KMS-11 (cell line): ENCODE measurements at regions not wholly inside any gene's neighbourhood (a gene's known extent, or its start where the extent isn't known, plus 50 kb on each side); places are given as distances from the start of the nearest gene placed in this dataset.

ENCODE experiments used
- H2AFZ ChIP-seq: fragments of 200-600 bp; sonication (generic); 2 replicates; pipeline ENCODE4 v1.6.1; 2016; ENCODE audit warnings: antibody characterized with exemption, mixed run types, low read depth
- H3K27ac ChIP-seq: fragments of 200-600 bp; sonication (generic); 2 replicates; pipeline ENCODE4 v1.6.1; 2016; ENCODE audit warnings: mild to moderate bottlenecking, mixed run types
- H3K27me3 ChIP-seq: fragments of 200-600 bp; sonication (generic); 2 replicates; pipeline ENCODE4 v1.6.1; 2017; ENCODE audit warnings: mild to moderate bottlenecking, low read depth, mixed run types, moderate library complexity; ENCODE audit not compliant: insufficient read depth
- H3K36me3 ChIP-seq: fragments of 200-600 bp; sonication (generic); 2 replicates; pipeline ENCODE4 v1.6.1; 2017; ENCODE audit warnings: mild to moderate bottlenecking, mixed run types; ENCODE audit not compliant: insufficient read depth
- H3K4me1 ChIP-seq: fragments of 200-600 bp; sonication (generic); 2 replicates; pipeline ENCODE4 v1.6.1; 2016; ENCODE audit warnings: mild to moderate bottlenecking, low read depth, mixed run types; ENCODE audit not compliant: poor library complexity, severe bottlenecking
- H3K4me2 ChIP-seq: fragments of 200-600 bp; sonication (generic); 2 replicates; pipeline ENCODE4 v1.7.0; 2016; ENCODE audit warnings: mild to moderate bottlenecking, mixed run types
- H3K4me3 ChIP-seq: fragments of 200-600 bp; sonication (generic); IDR thresholded peaks from 2 replicates; pipeline ENCODE4 v1.6.1; 2017; ENCODE audit warnings: low read depth, low read length, mixed read lengths; ENCODE audit not compliant: insufficient read depth
- H3K79me2 ChIP-seq: fragments of 200-600 bp; sonication (generic); 2 replicates; pipeline ENCODE4 v1.6.1; 2016; ENCODE audit warnings: low read depth, mixed run types; ENCODE audit not compliant: insufficient read depth
- H3K9ac ChIP-seq: fragments of 200-600 bp; sonication (generic); 2 replicates; pipeline ENCODE4 v1.6.1; 2016; ENCODE audit warnings: mild to moderate bottlenecking, mixed run types
- H4K20me1 ChIP-seq: fragments of 200-600 bp; sonication (generic); 2 replicates; pipeline ENCODE4 v1.6.1; 2016; ENCODE audit warnings: mild to moderate bottlenecking, mixed run types; ENCODE audit not compliant: insufficient read depth
- CTCF ChIP-seq: fragments of 200-600 bp; sonication (generic); conservative IDR thresholded peaks from 2 replicates; pipeline ENCODE4 v1.6.1; 2017; ENCODE audit warnings: low read depth, mild to moderate bottlenecking, antibody characterized with exemption, low read length, moderate library complexity, mixed read lengths

DNA sequence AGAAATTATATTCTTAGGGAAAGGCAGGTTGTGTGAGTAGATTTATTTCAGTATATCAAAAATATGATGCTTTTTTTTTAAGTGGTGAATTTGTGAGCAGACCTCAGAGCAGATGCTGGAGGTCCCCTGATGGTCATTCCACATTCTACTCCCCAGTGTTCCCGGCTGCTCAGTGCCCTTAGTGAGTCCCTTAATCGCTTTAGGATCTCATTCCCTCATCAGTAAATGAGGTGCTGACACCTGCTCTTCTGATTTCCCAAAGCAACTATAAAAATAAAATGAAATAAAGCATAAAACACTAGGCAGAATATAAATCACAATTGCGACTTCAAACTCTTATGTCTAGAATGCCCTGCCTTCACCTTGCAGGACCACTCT, 216.2 kb upstream of the TNP1 start:
- H3K36me3 ChIP-seq, result no peaks in the 10 kb centered on the region

DNA sequence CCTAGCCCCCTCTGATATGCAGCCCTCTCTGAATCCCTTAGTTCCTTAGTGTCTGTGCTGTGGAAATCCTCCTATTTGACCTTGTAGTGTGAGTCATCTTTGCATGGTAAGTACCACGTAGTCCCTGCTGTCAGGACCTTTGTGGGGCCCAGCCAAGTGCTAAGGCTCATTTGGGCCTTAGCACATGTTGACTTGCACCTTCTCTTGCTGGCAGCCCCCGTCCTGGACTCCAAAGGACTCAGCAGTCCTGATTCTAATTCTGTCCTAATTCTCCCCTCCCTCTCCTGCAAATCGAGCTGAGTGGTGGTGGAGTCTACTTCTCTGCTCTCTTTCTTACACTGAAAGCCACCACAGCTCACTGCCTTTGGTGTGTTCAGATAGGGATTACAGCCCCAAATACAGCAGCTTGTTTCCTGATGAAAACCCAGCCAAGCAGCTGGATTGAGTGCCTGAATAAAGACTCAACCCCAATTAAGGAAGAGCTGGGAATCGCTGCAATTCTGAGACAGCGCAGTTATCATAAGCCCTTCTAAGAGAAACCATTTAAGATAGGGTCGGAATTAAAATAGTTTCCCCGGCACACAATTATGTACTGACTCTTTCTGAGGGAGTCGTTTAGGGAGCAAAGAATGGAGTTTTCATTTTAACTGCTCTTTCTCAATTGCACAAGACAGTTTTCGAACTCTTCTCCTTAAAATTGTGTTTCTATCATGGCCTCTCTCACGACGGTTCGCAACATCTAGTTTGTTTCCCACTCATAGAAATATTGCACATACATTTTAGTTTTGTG, 215.6 kb upstream of the TNP1 start:
- Histone ChIP-seq H4K20me1 (no peaks in the 10 kb centered on the region), H3K4me3 (no peak overlapping the region), H3K36me3 (no peaks in the 10 kb centered on the region), H3K4me1 (no peaks in the 10 kb centered on the region), H3K4me2 (no peak overlapping the region), H2AFZ (no peak overlapping the region), H3K27ac (no peak overlapping the region), H3K79me2 (no peaks in the 10 kb centered on the region), H3K27me3 (no peaks in the 10 kb centered on the region), H3K9ac (no peak overlapping the region)
- no peak for TF ChIP-seq CTCF

More for the DNA sequence above, 216.2 kb upstream of the TNP1 start:
- no peak overlapping the region for H3K4me3 ChIP-seq
- H3K9ac ChIP-seq, result no peak overlapping the region
- TF ChIP-seq CTCF, result no peak
- H3K27ac ChIP-seq, result no peak overlapping the region
- H3K4me2 ChIP-seq, result no peak overlapping the region
- no peaks in the 10 kb centered on the region for H4K20me1 ChIP-seq
- no peaks in the 10 kb centered on the region for H3K4me1 ChIP-seq
- H3K27me3 ChIP-seq, result no peaks in the 10 kb centered on the region
- H2AFZ ChIP-seq, result no peak overlapping the region
- no peaks in the 10 kb centered on the region for H3K79me2 ChIP-seq

DNA sequence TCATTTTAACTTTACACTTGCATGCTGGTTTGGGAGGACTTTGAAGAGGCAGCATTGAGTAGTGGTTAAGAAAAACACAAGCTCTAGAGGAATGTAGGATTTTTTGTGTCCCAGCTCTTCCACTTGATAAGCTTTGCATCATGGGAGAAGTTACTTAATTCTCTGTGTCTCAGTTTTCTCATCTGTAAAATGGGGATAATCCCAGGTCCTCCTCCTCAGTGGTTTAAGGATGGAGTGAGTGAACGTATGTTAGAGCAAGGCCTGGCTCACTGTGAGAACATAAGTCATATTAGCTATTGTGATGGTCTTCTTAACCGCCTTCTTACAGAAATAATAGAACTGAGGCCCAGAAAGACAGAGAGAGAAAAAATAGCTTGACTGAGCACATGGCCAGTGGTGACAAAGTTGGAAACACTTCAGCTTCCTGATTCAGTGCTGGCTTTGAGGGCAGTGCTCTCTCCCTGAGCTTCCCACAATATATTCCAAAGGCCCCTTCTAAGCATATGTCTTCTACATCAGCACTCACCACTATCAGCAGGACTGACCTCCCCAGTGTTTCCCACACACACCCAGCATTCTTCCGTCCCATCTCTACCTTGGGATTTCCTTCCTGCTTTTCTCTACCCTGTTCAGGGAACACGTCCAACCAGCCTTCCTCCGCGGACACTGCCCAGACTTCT, 214.9 kb upstream of the TNP1 start:
- H3K27ac ChIP-seq, result no peak overlapping the region
- H3K4me2 ChIP-seq, result no peak overlapping the region
- TF ChIP-seq CTCF, result no peak
- no peak overlapping the region for H3K9ac ChIP-seq
- H3K36me3 ChIP-seq, result no peaks in the 10 kb centered on the region
- no peak overlapping the region for H3K4me3 ChIP-seq
- no peaks in the 10 kb centered on the region for H3K79me2 ChIP-seq
- no peaks in the 10 kb centered on the region for H4K20me1 ChIP-seq
- no peaks in the 10 kb centered on the region for H3K27me3 ChIP-seq
- H3K4me1 ChIP-seq, result no peaks in the 10 kb centered on the region
- H2AFZ ChIP-seq, result no peak overlapping the region

DNA sequence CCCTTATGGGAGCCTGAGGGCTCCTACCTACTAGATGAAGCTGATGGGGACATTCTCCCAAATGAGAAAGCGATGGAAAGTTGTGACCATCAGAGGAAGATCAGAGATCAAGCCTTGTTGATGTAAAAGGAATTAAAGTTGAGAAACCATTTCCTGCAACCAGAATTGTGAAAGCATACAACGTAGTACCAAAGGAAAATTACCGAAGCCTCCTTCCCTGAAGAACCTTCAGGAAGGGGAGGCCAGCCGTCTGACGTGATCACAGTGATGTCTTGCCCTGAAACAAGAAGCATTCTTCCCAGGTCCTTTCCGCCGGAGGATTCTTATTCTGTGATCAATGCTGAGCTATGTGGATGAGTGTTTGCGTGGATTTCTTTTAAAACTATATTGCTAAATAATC, 211.6 kb upstream of the TNP1 start:
- H3K27me3 ChIP-seq, result no peaks in the 10 kb centered on the region
- no peaks in the 10 kb centered on the region for H3K79me2 ChIP-seq
- no peak overlapping the region for H2AFZ ChIP-seq
- H3K4me2 ChIP-seq, result no peak overlapping the region
- H4K20me1 ChIP-seq, result no peaks in the 10 kb centered on the region
- TF ChIP-seq CTCF, result no peak
- no peak overlapping the region for H3K4me3 ChIP-seq
- no peak overlapping the region for H3K27ac ChIP-seq
- H3K4me1 ChIP-seq, result no peaks in the 10 kb centered on the region
- no peak overlapping the region for H3K9ac ChIP-seq
- no peaks in the 10 kb centered on the region for H3K36me3 ChIP-seq
